ENCODE measurements at regions not wholly inside any gene's neighbourhood (a gene's known extent, or its start where the extent isn't known, plus 50 kb on each side); places are given as distances from the start of the nearest gene placed in this dataset.

- Histone ChIP-seq H3K4me1 (ENCODE audit: control insufficient read depth in 1 of 2, insufficient read depth in 2 of 2, low read length in 2 of 2) (no peaks in the 10 kb centered on the region), H3K36me3 (ENCODE audit: control insufficient read depth in 1 of 2, insufficient read depth in 2 of 2, low read length in 2 of 2) (no peaks in the 10 kb centered on the region), H3K27me3 (ENCODE audit: control insufficient read depth in 1 of 2, insufficient read depth in 2 of 2, low read length in 2 of 2) (peaks cover 6 to 11% of the 10 kb centered on the region in 2 donors), H3K9me3 (ENCODE audit: control insufficient read depth in 1 of 2, low read length in 2 of 2) (no peaks in the 10 kb centered on the region), H3K9ac (ENCODE audit: low read depth in 1 of 2, low read length in 2 of 2) (no peak overlapping the region), H3K4me3 (ENCODE audit: low read depth in 1 of 2, low read length in 2 of 2) (no peak overlapping the region), H3K27ac (ENCODE audit: low read depth, low read length) (no peak overlapping the region)
These were observed 195.6 kb upstream of the POU3F3 start for GRCh38 chr2:104658144-104658835.

GRCh38 chr2:104658904-104659591 is 194.9 kb upstream of the POU3F3 start:
- Histone ChIP-seq H3K4me3 (ENCODE audit: low read depth in 1 of 2, low read length in 2 of 2) (no peak overlapping the region), H3K36me3 (ENCODE audit: control insufficient read depth in 1 of 2, insufficient read depth in 2 of 2, low read length in 2 of 2) (no peaks in the 10 kb centered on the region), H3K9ac (ENCODE audit: low read depth in 1 of 2, low read length in 2 of 2) (no peak overlapping the region)

GRCh38 chr2:104660991-104661390 is 192.9 kb upstream of the POU3F3 start:
- no peaks in the 10 kb centered on the region for H3K4me1 ChIP-seq (ENCODE audit: control insufficient read depth in 1 of 2, insufficient read depth in 2 of 2, low read length in 2 of 2)
- H3K9ac ChIP-seq (ENCODE audit: low read depth in 1 of 2, low read length in 2 of 2): no peak overlapping the region
- no peaks in the 10 kb centered on the region for H3K36me3 ChIP-seq (ENCODE audit: control insufficient read depth in 1 of 2, insufficient read depth in 2 of 2, low read length in 2 of 2)
- peaks cover 6 to 11% of the 10 kb centered on the region in 2 donors for H3K27me3 ChIP-seq (ENCODE audit: control insufficient read depth in 1 of 2, insufficient read depth in 2 of 2, low read length in 2 of 2)
- no peak overlapping the region for H3K27ac ChIP-seq (ENCODE audit: low read depth, low read length)
- H3K4me3 ChIP-seq (ENCODE audit: low read depth in 1 of 2, low read length in 2 of 2): no peak overlapping the region
- H3K9me3 ChIP-seq (ENCODE audit: control insufficient read depth in 1 of 2, low read length in 2 of 2): no peaks in the 10 kb centered on the region

More at GRCh38 chr2:104658904-104659591, 194.9 kb upstream of the POU3F3 start:
- H3K27me3 ChIP-seq (ENCODE audit: control insufficient read depth in 1 of 2, insufficient read depth in 2 of 2, low read length in 2 of 2): peaks cover 6 to 11% of the 10 kb centered on the region in 2 donors
- no peak overlapping the region for H3K27ac ChIP-seq (ENCODE audit: low read depth, low read length)
- H3K4me1 ChIP-seq (ENCODE audit: control insufficient read depth in 1 of 2, insufficient read depth in 2 of 2, low read length in 2 of 2): no peaks in the 10 kb centered on the region
- no peaks in the 10 kb centered on the region for H3K9me3 ChIP-seq (ENCODE audit: control insufficient read depth in 1 of 2, low read length in 2 of 2)

GRCh38 chr2:104664672-104665071 is 189.2 kb upstream of the POU3F3 start:
- H3K4me3 ChIP-seq (ENCODE audit: low read depth in 1 of 2, low read length in 2 of 2): no peak overlapping the region
- H3K4me1 ChIP-seq (ENCODE audit: control insufficient read depth in 1 of 2, insufficient read depth in 2 of 2, low read length in 2 of 2): no peaks in the 10 kb centered on the region
- H3K27me3 ChIP-seq (ENCODE audit: control insufficient read depth in 1 of 2, insufficient read depth in 2 of 2, low read length in 2 of 2): peaks cover 3 to 6% of the 10 kb centered on the region in 2 donors
- H3K27ac ChIP-seq (ENCODE audit: low read depth, low read length): no peak overlapping the region
- no peaks in the 10 kb centered on the region for H3K9me3 ChIP-seq (ENCODE audit: control insufficient read depth in 1 of 2, low read length in 2 of 2)
- no peaks in the 10 kb centered on the region for H3K36me3 ChIP-seq (ENCODE audit: control insufficient read depth in 1 of 2, insufficient read depth in 2 of 2, low read length in 2 of 2)
- H3K9ac ChIP-seq (ENCODE audit: low read depth in 1 of 2, low read length in 2 of 2): no peak overlapping the region

- H3K4me1 ChIP-seq (ENCODE audit: control insufficient read depth in 1 of 2, insufficient read depth in 2 of 2, low read length in 2 of 2): no peaks in the 10 kb centered on the region
- no peaks in the 10 kb centered on the region for H3K9me3 ChIP-seq (ENCODE audit: control insufficient read depth in 1 of 2, low read length in 2 of 2)
- no peak overlapping the region for H3K4me3 ChIP-seq (ENCODE audit: low read depth in 1 of 2, low read length in 2 of 2)
- H3K9ac ChIP-seq (ENCODE audit: low read depth in 1 of 2, low read length in 2 of 2): no peak overlapping the region
- no peaks in the 10 kb centered on the region for H3K36me3 ChIP-seq (ENCODE audit: control insufficient read depth in 1 of 2, insufficient read depth in 2 of 2, low read length in 2 of 2)
- H3K27ac ChIP-seq (ENCODE audit: low read depth, low read length): no peak overlapping the region
- H3K27me3 ChIP-seq (ENCODE audit: control insufficient read depth in 1 of 2, insufficient read depth in 2 of 2, low read length in 2 of 2): peaks cover 0 to 3% of the 10 kb centered on the region in 2 donors
These were observed 185.3 kb upstream of the POU3F3 start for GRCh38 chr2:104668631-104669030.

GRCh38 chr2:104673225-104673624 is 180.7 kb upstream of the POU3F3 start:
- H3K9ac ChIP-seq (ENCODE audit: low read depth in 1 of 2, low read length in 2 of 2): no peak overlapping the region
- no peaks in the 10 kb centered on the region for H3K4me1 ChIP-seq (ENCODE audit: control insufficient read depth in 1 of 2, insufficient read depth in 2 of 2, low read length in 2 of 2)
- H3K36me3 ChIP-seq (ENCODE audit: control insufficient read depth in 1 of 2, insufficient read depth in 2 of 2, low read length in 2 of 2): no peaks in the 10 kb centered on the region
- H3K9me3 ChIP-seq (ENCODE audit: control insufficient read depth in 1 of 2, low read length in 2 of 2): no peaks in the 10 kb centered on the region
- no peak overlapping the region for H3K27ac ChIP-seq (ENCODE audit: low read depth, low read length)
- peaks cover 0 to 1% of the 10 kb centered on the region in 2 donors for H3K27me3 ChIP-seq (ENCODE audit: control insufficient read depth in 1 of 2, insufficient read depth in 2 of 2, low read length in 2 of 2)
- H3K4me3 ChIP-seq (ENCODE audit: low read depth in 1 of 2, low read length in 2 of 2): no peak overlapping the region

- H3K4me3 ChIP-seq (ENCODE audit: low read depth in 1 of 2, low read length in 2 of 2): no peak overlapping the region
- no peaks in the 10 kb centered on the region for H3K36me3 ChIP-seq (ENCODE audit: control insufficient read depth in 1 of 2, insufficient read depth in 2 of 2, low read length in 2 of 2)
- no peaks in the 10 kb centered on the region for H3K9me3 ChIP-seq (ENCODE audit: control insufficient read depth in 1 of 2, low read length in 2 of 2)
- H3K27me3 ChIP-seq (ENCODE audit: control insufficient read depth in 1 of 2, insufficient read depth in 2 of 2, low read length in 2 of 2): no peaks in the 10 kb centered on the region
- no peak overlapping the region for H3K27ac ChIP-seq (ENCODE audit: low read depth, low read length)
- no peaks in the 10 kb centered on the region for H3K4me1 ChIP-seq (ENCODE audit: control insufficient read depth in 1 of 2, insufficient read depth in 2 of 2, low read length in 2 of 2)
- no peak overlapping the region for H3K9ac ChIP-seq (ENCODE audit: low read depth in 1 of 2, low read length in 2 of 2)
These were observed 175.7 kb upstream of the POU3F3 start for GRCh38 chr2:104678181-104678580.

- Histone ChIP-seq H3K36me3 (ENCODE audit: control insufficient read depth in 1 of 2, insufficient read depth in 2 of 2, low read length in 2 of 2) (no peaks in the 10 kb centered on the region), H3K9me3 (ENCODE audit: control insufficient read depth in 1 of 2, low read length in 2 of 2) (no peaks in the 10 kb centered on the region), H3K9ac (ENCODE audit: low read depth in 1 of 2, low read length in 2 of 2) (no peak overlapping the region), H3K4me3 (ENCODE audit: low read depth in 1 of 2, low read length in 2 of 2) (no peak overlapping the region), H3K27ac (ENCODE audit: low read depth, low read length) (no peak overlapping the region), H3K4me1 (ENCODE audit: control insufficient read depth in 1 of 2, insufficient read depth in 2 of 2, low read length in 2 of 2) (no peaks in the 10 kb centered on the region), H3K27me3 (ENCODE audit: control insufficient read depth in 1 of 2, insufficient read depth in 2 of 2, low read length in 2 of 2) (no peaks in the 10 kb centered on the region)
These were observed 168.3 kb upstream of the POU3F3 start for GRCh38 chr2:104685591-104685990.

- H3K9me3 ChIP-seq (ENCODE audit: control insufficient read depth in 1 of 2, low read length in 2 of 2): no peaks in the 10 kb centered on the region
- H3K27me3 ChIP-seq (ENCODE audit: control insufficient read depth in 1 of 2, insufficient read depth in 2 of 2, low read length in 2 of 2): no peaks in the 10 kb centered on the region
- no peaks in the 10 kb centered on the region for H3K36me3 ChIP-seq (ENCODE audit: control insufficient read depth in 1 of 2, insufficient read depth in 2 of 2, low read length in 2 of 2)
- no peak overlapping the region for H3K27ac ChIP-seq (ENCODE audit: low read depth, low read length)
- no peak overlapping the region for H3K9ac ChIP-seq (ENCODE audit: low read depth in 1 of 2, low read length in 2 of 2)
- no peaks in the 10 kb centered on the region for H3K4me1 ChIP-seq (ENCODE audit: control insufficient read depth in 1 of 2, insufficient read depth in 2 of 2, low read length in 2 of 2)
- H3K4me3 ChIP-seq (ENCODE audit: low read depth in 1 of 2, low read length in 2 of 2): no peak overlapping the region
These were observed 166.8 kb upstream of the POU3F3 start for GRCh38 chr2:104687147-104687546.

- Histone ChIP-seq H3K4me3 (ENCODE audit: low read depth in 1 of 2, low read length in 2 of 2) (no peak overlapping the region), H3K9ac (ENCODE audit: low read depth in 1 of 2, low read length in 2 of 2) (no peak overlapping the region)
These were observed 163.5 kb upstream of the POU3F3 start for GRCh38 chr2:104690255-104690984.

More at GRCh38 chr2:104690255-104690984, 163.5 kb upstream of the POU3F3 start:
- Histone ChIP-seq H3K27me3 (ENCODE audit: control insufficient read depth in 1 of 2, insufficient read depth in 2 of 2, low read length in 2 of 2) (no peaks in the 10 kb centered on the region), H3K27ac (ENCODE audit: low read depth, low read length) (no peak overlapping the region), H3K9me3 (ENCODE audit: control insufficient read depth in 1 of 2, low read length in 2 of 2) (no peaks in the 10 kb centered on the region), H3K4me1 (ENCODE audit: control insufficient read depth in 1 of 2, insufficient read depth in 2 of 2, low read length in 2 of 2) (no peaks in the 10 kb centered on the region), H3K36me3 (ENCODE audit: control insufficient read depth in 1 of 2, insufficient read depth in 2 of 2, low read length in 2 of 2) (no peaks in the 10 kb centered on the region)

Data from duodenal mucosa (tissue), 2 donors.